Lung microvascular endothelial cell (primary cell): ENCODE measurements at regions not wholly inside any gene's neighbourhood (a gene's known extent, or its start where the extent isn't known, plus 50 kb on each side); places are given as distances from the start of the nearest gene placed in this dataset.

ENCODE experiments used
- DNase-seq, 2 donors: peaks; one replicate each; pipeline versions ENCODE4 v3.0.0 to v3.0.0-alpha.2; 2010; ENCODE audit warnings: low read depth in 2 of 2

- DNase-seq = no peak
Measured at GRCh38 chr2:198232281-198232680, 427.9 kb downstream of the PLCL1 start.

GRCh38 chr2:198231562-198231961 lies 427.2 kb downstream of the PLCL1 start:
- no peak for DNase-seq

- no peak for DNase-seq
Measured at GRCh38 chr2:198220763-198221610, 416.6 kb downstream of the PLCL1 start.

GRCh38 chr2:198219292-198219691 lies 414.9 kb downstream of the PLCL1 start:
- DNase-seq = no peak

GRCh38 chr2:198214114-198214596 lies 409.8 kb downstream of the PLCL1 start:
- no peak for DNase-seq

- no peak for DNase-seq
Measured at GRCh38 chr2:198213253-198213652, 408.9 kb downstream of the PLCL1 start.

- no peak for DNase-seq
Measured at GRCh38 chr2:198211706-198212105, 407.3 kb downstream of the PLCL1 start.

GRCh38 chr2:198203336-198204069 lies 399.1 kb downstream of the PLCL1 start:
- DNase-seq = no peak
